Skeletal muscle satellite cell (primary cell): ENCODE measurements at regions not wholly inside any gene's neighbourhood (a gene's known extent, or its start where the extent isn't known, plus 50 kb on each side); places are given as distances from the start of the nearest gene placed in this dataset.

Experiments
- H3K27me3 ChIP-seq: 2 replicates; pipeline ENCODE4 v1.7.0; 2013; ENCODE audit warnings: low read length; ENCODE audit not compliant: control insufficient read depth, insufficient read depth
- H3K36me3 ChIP-seq: 2 replicates; pipeline ENCODE4 v1.7.0; 2013; ENCODE audit warnings: mild to moderate bottlenecking, control low read depth, low read length; ENCODE audit not compliant: insufficient read depth
- H3K4me1 ChIP-seq: 2 replicates; pipeline ENCODE4 v1.7.0; 2013; ENCODE audit warnings: low read length; ENCODE audit not compliant: control insufficient read depth, insufficient read depth
- H3K4me2 ChIP-seq: 2 replicates; pipeline ENCODE4 v1.7.0; 2013; ENCODE audit warnings: mild to moderate bottlenecking, low read length
- H3K4me3 ChIP-seq: 2 replicates; pipeline ENCODE4 v1.7.0; 2013; ENCODE audit warnings: low read length
- H3K9ac ChIP-seq: 2 replicates; pipeline ENCODE4 v1.7.0; 2013; ENCODE audit warnings: mild to moderate bottlenecking, low read depth, low read length, moderate library complexity
- H3K9me3 ChIP-seq: replicated peaks from 2 replicates; pipeline ENCODE4 v1.7.0; 2013; ENCODE audit warnings: mild to moderate bottlenecking, control low read depth, low read length

DNA sequence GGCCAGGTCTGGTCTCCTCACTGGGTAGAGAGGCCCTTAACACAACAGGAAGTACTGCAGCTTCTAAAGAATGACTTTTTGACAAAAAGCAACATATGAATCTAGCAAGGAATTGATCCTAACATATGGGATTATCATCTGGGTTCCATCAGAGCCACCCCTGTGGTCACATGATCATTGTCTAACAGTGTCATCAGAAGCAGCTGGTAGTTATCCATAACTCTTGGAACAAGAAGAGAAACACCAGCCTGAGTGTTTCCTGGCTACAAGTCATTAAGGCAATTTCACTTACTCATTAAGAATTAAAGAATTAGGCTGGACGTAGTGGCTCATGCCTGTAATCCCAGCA lies 219.3 kb upstream of the ARID1B start:
- Histone ChIP-seq H3K9me3 (no peaks in the 10 kb centered on the region), H3K4me3 (no peak overlapping the region), H3K36me3 (no peaks in the 10 kb centered on the region), H3K9ac (no peak overlapping the region), H3K4me2 (no peak overlapping the region), H3K4me1 (no peaks in the 10 kb centered on the region), H3K27me3 (peaks cover 6% of the 10 kb centered on the region)

DNA sequence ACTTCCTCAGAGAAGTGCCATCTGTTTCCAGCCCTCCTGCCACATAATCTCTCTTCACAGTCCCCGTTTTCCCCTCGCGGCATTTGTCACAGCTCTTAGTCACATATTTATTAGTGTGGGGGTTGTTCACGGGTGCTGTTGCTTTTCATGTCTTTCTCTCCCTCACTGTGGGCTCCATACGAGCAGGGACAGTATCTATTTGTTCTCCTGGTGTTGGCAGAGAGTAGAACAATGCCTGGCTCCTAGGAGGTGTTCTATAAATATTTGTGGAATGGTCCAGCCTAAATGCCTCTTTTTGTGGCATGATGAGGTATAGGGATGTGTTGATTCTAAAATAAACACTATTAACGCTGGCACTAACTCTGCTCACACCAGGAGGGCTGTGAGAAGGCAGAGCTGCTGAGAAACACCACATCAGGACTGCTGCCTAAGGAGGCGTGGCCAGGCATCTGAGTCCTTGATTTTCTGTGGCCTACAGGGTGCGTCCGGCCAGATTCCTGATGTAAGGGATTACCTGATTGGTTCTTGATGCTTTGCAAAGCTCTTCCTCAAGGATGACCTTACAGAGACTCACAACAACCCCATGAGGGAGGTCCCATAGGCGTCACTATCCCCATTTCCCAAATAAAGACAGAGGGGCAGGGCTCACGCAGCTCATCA lies 219.8 kb upstream of the ARID1B start:
- no peak overlapping the region for H3K9ac ChIP-seq
- no peak overlapping the region for H3K4me2 ChIP-seq
- no peaks in the 10 kb centered on the region for H3K4me1 ChIP-seq
- H3K4me3 ChIP-seq: no peak overlapping the region
- H3K9me3 ChIP-seq: no peaks in the 10 kb centered on the region
- no peaks in the 10 kb centered on the region for H3K36me3 ChIP-seq
- peaks cover 6% of the 10 kb centered on the region for H3K27me3 ChIP-seq

DNA sequence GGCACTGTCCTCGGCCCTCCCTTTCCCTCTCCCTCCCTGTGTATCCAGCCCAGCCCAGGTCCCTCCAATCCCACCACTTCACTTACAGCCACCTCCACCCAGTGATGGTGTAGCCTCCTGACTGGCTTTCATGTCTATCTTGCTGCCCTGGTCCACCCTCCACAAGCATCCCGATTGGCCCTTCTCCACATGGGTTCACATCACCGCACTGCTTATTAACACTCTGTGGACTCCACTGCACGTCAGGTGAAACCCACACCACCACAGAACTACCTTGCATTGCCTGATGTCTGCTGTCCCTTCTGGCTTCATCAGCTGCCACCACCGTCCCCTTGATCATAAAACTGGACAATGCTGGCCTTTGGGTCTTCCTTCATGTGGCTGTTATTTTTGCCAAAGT lies 220.4 kb upstream of the ARID1B start:
- Histone ChIP-seq H3K4me2 (no peak overlapping the region), H3K27me3 (peaks cover 6% of the 10 kb centered on the region), H3K36me3 (no peaks in the 10 kb centered on the region), H3K4me1 (no peaks in the 10 kb centered on the region), H3K9ac (no peak overlapping the region), H3K4me3 (no peak overlapping the region), H3K9me3 (no peaks in the 10 kb centered on the region)

DNA sequence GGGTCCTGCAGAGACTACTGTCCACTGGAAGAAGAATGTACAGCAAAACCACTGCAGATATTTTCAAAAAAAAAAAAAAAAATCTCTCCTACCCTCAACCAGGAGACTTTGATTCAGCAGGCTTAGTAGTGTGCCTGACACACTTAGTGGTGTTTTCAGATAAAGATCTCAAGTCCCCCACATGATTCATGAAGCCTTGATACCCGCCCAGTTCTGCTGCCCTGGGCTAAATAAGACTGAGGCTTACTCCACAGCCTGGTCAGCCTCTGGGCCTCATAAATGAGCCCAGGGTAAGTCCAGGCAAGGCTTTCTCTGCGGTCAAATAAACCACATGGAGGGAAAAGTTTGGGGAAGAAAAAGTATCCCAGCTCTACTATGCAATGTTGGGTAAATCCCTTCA lies 222.1 kb upstream of the ARID1B start:
- H3K4me2 ChIP-seq: no peak overlapping the region
- no peaks in the 10 kb centered on the region for H3K9me3 ChIP-seq
- H3K36me3 ChIP-seq: no peaks in the 10 kb centered on the region
- no peak overlapping the region for H3K4me3 ChIP-seq
- no peak overlapping the region for H3K9ac ChIP-seq
- peaks cover 6% of the 10 kb centered on the region for H3K27me3 ChIP-seq
- H3K4me1 ChIP-seq: no peaks in the 10 kb centered on the region

DNA sequence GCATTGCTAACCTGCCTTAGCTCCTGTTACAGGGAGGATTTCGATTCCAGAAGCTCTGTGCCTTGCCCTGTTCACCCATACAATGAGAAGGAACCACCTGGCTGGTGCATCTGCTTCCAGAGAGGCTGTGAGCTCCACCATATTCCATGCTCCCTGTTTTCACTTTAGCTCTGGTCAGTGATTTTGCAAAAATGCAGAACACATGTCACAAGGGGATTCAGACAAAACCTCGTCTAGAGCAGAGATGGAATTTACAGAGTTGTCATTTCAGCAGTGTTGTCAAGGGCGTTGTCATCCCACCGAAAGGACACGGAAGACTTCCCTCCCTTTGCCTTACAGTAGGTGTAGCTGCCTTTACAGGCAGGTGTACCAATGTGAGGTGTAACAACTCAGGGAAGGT lies 223.0 kb upstream of the ARID1B start:
- Histone ChIP-seq H3K9me3 (no peaks in the 10 kb centered on the region), H3K4me3 (no peak overlapping the region), H3K9ac (no peak overlapping the region), H3K4me2 (no peak overlapping the region), H3K36me3 (no peaks in the 10 kb centered on the region), H3K4me1 (no peaks in the 10 kb centered on the region), H3K27me3 (peaks cover 6% of the 10 kb centered on the region)

DNA sequence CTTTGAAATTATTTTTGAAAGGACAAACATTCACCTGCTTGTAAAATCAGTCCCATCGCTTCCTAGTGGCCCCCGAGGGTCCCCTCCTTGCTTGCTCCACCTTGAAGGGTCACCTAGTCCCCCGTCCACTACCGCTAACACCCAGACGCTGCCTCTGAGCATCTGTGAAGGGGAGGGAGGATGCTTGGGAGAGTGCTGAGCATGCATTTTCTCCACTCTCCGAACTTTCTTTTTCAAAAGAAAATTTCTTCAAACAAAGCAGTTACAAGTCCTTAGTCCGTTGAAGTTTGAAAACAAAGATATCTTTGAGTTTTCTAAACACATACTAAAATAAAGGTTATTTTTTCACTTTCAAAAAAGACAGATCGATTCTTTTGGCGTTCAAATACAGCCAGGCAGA lies 224.3 kb upstream of the ARID1B start:
- H3K4me3 ChIP-seq: no peak overlapping the region
- H3K36me3 ChIP-seq: no peaks in the 10 kb centered on the region
- H3K9ac ChIP-seq: no peak overlapping the region
- no peaks in the 10 kb centered on the region for H3K4me1 ChIP-seq
- H3K4me2 ChIP-seq: no peak overlapping the region
- H3K27me3 ChIP-seq: peaks cover 6% of the 10 kb centered on the region
- no peaks in the 10 kb centered on the region for H3K9me3 ChIP-seq

DNA sequence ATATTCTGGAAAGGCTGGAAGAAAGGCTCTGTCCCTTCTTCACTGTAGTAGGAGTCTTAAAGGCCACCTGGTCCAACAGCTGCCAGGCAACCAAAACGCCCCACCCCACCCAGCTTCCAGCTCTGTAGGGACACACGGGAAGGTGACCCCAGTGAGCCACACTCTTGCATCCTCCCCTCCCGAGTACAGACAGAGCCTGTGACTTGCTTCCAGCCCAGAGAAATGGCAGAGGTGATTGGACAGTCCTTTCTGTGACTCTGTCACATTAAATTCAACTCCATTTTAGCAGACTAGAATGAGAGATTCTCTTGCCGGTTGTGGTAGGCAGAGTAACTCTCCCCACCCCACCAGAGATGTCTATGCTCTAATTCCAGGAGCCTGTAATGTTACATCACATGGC lies 226.2 kb upstream of the ARID1B start:
- no peaks in the 10 kb centered on the region for H3K36me3 ChIP-seq
- H3K27me3 ChIP-seq: peaks cover 6% of the 10 kb centered on the region
- no peaks in the 10 kb centered on the region for H3K9me3 ChIP-seq
- H3K4me2 ChIP-seq: no peak overlapping the region
- H3K4me1 ChIP-seq: no peaks in the 10 kb centered on the region
- no peak overlapping the region for H3K4me3 ChIP-seq
- no peak overlapping the region for H3K9ac ChIP-seq

DNA sequence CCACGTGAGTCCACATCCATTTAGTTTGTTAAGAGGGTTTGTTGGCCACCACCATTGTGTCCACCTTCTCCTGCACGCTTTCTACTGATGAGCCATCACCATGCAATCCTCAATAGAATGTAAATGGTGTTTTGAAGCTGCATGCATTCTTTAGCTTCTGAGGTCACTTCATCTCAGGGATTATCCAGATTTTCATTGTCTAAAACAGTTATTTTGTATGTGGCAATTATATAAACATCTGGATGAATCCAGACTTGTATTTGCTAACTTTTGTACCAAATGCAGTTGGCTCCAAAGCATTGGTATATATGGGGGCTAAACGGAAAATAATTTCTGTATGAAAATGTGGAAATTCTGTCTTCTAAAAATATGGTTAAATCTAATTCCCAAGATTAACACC lies 231.2 kb upstream of the ARID1B start:
- Histone ChIP-seq H3K4me2 (no peak overlapping the region), H3K27me3 (no peaks in the 10 kb centered on the region)

DNA sequence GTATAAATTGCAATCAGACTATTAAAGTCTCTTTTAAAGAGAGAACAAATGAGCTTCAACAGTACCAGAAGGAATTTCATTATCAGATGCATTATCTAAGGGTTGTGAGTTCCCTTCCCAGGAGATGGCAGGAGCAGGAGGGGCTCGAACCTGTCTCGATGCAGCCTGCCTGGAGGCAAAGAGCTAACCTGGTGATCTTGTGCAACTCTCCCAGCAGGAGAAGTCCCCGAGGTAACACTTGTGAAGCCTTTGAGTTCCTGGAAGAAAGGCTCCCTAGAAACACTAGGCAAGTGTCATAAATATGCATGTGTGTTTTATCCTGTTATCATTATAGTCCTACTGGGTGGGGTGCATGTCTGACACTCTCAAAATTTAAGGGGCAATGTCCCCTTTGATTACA lies 232.2 kb upstream of the ARID1B start:
- Histone ChIP-seq H3K4me3 (no peak overlapping the region), H3K4me1 (no peaks in the 10 kb centered on the region), H3K9me3 (no peaks in the 10 kb centered on the region), H3K9ac (no peak overlapping the region), H3K27me3 (no peaks in the 10 kb centered on the region), H3K36me3 (no peaks in the 10 kb centered on the region), H3K4me2 (no peak overlapping the region)

More for the DNA sequence above, 231.2 kb upstream of the ARID1B start:
- Histone ChIP-seq H3K36me3 (no peaks in the 10 kb centered on the region), H3K4me3 (no peak overlapping the region), H3K9ac (no peak overlapping the region), H3K9me3 (no peaks in the 10 kb centered on the region), H3K4me1 (no peaks in the 10 kb centered on the region)

DNA sequence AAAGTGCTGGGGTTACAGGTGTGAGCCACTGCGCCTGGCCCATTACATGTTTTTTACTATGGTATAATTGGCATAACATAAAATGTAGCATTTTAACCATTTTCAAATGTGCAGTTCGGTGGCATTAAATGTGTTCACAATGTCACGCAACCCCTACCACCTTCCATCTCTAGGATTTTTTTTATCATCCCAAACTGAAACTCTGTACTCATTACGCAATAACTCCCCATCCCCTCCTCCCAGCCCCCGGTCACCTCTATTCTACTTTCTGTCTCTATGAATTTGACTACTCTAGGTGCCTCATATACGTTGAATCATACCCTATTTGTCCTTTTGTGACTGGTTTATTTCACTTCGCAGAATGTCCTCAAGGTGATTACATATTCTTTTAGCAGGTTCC lies 233.1 kb upstream of the ARID1B start:
- Histone ChIP-seq H3K27me3 (no peaks in the 10 kb centered on the region), H3K9ac (no peak overlapping the region), H3K36me3 (no peaks in the 10 kb centered on the region), H3K4me3 (no peak overlapping the region), H3K9me3 (no peaks in the 10 kb centered on the region), H3K4me1 (no peaks in the 10 kb centered on the region), H3K4me2 (no peak overlapping the region)

DNA sequence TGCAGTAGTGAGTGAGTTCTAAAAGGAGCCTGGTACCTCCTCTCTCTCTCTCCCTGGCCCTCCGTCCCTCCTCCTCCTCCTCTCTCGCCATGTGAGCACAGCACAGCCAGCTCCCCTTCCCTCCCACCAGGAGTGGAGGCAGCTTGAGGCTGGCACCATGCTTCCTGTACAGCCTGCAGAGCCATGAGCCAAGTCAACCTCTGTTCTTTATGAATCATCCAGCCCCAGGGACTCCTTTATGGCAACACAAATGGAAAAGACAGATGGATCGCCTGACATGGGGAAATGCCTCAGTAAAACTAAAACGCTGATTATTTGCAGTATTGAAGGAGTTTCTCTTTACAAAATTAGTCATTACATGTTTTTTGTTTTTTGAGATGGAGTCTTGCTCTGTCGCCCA lies 233.7 kb upstream of the ARID1B start:
- Histone ChIP-seq H3K36me3 (no peaks in the 10 kb centered on the region), H3K9ac (no peak overlapping the region), H3K4me2 (no peak overlapping the region), H3K9me3 (no peaks in the 10 kb centered on the region), H3K4me3 (no peak overlapping the region), H3K4me1 (no peaks in the 10 kb centered on the region), H3K27me3 (no peaks in the 10 kb centered on the region)

DNA sequence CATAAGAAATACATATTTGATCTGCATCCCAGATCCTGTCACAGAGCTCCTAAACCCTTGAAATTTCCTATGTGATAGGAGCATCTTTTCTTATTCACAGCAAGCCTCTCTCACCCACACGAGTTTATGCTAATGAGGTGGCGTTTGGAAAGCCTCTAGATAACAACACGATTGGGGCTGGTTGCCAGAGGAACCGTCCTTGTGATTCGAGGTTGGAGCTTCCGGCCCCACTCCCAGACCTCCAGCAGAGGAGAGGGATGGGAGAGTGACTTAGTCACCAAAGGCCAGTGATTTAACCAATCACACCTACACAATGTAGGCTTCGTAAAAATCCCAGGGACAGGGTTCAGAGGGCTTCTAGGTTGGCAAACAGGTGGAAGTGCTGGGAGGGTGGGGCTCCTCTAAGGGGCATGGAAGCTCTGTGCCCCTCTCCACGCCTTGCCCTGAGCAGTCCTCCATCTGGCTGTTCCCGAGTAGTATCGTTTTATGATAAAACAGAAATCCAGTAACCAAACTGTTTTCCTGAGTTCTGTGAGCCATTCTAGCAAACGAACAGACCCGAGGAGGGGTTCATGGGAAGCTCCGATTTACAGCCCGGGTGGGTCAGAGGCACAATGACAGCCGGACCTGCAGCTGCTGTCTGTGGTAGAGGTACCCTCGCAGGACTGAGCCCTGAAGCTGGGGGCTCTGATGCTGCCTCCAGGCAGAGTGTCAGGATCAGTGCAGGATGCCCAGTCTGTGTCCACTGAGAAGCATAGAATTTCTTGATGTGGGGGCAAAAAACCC lies 238.1 kb upstream of the ARID1B start:
- Histone ChIP-seq H3K9me3 (no peaks in the 10 kb centered on the region), H3K4me1 (no peaks in the 10 kb centered on the region), H3K27me3 (no peaks in the 10 kb centered on the region), H3K9ac (no peak overlapping the region), H3K4me3 (no peak overlapping the region), H3K4me2 (no peak overlapping the region), H3K36me3 (no peaks in the 10 kb centered on the region)
